HG03196 (cell line): ENCODE measurements at regions not wholly inside any gene's neighbourhood (a gene's known extent, or its start where the extent isn't known, plus 50 kb on each side); places are given as distances from the start of the nearest gene placed in this dataset.

Experiments used
- ATAC-seq: cut with Tn5 transposase; IDR thresholded peaks from one replicate; pipeline ENCODE4 v1.9.1; 2021; ENCODE audit not compliant: unreplicated experiment

- ATAC-seq: no peak
Measured at GRCh38 chr15:47516972-47517371, 200.3 kb upstream of the SEMA6D start.

- no peak for ATAC-seq
Measured at GRCh38 chr15:47517737-47518136, 199.6 kb upstream of the SEMA6D start.

- ATAC-seq: no peak
Measured at GRCh38 chr15:47523681-47524475, 193.4 kb upstream of the SEMA6D start.

GRCh38 chr15:47529241-47529640 is 188.1 kb upstream of the SEMA6D start:
- ATAC-seq: no peak

- ATAC-seq: no peak
Measured at GRCh38 chr15:47534673-47535072, 182.6 kb upstream of the SEMA6D start.

GRCh38 chr15:47541562-47541961 is 175.7 kb upstream of the SEMA6D start:
- ATAC-seq: no peak

- no peak for ATAC-seq
Measured at GRCh38 chr15:47542312-47542989, 174.9 kb upstream of the SEMA6D start.

GRCh38 chr15:47548231-47548630 is 169.1 kb upstream of the SEMA6D start:
- ATAC-seq: no peak

GRCh38 chr15:47548986-47549385 is 168.3 kb upstream of the SEMA6D start:
- no peak for ATAC-seq

- no peak for ATAC-seq
Measured at GRCh38 chr15:47551079-47551478, 166.2 kb upstream of the SEMA6D start.

- ATAC-seq: no peak
Measured at GRCh38 chr15:47551546-47551945, 165.8 kb upstream of the SEMA6D start.

GRCh38 chr15:47552978-47553608 is 164.2 kb upstream of the SEMA6D start:
- no peak for ATAC-seq

- no peak for ATAC-seq
Measured at GRCh38 chr15:47553947-47554346, 163.4 kb upstream of the SEMA6D start.

- no peak for ATAC-seq
Measured at GRCh38 chr15:47561102-47561501, 156.2 kb upstream of the SEMA6D start.

GRCh38 chr15:47565949-47566348 is 151.4 kb upstream of the SEMA6D start:
- no peak for ATAC-seq

GRCh38 chr15:47566610-47567009 is 150.7 kb upstream of the SEMA6D start:
- ATAC-seq: no peak

GRCh38 chr15:47568030-47568429 is 149.3 kb upstream of the SEMA6D start:
- ATAC-seq: no peak

- no peak for ATAC-seq
Measured at GRCh38 chr15:47570044-47570443, 147.3 kb upstream of the SEMA6D start.

- ATAC-seq: no peak
Measured at GRCh38 chr15:47570451-47570850, 146.9 kb upstream of the SEMA6D start.

GRCh38 chr15:47570881-47571640 is 146.2 kb upstream of the SEMA6D start:
- no peak for ATAC-seq

GRCh38 chr15:47573673-47574072 is 143.6 kb upstream of the SEMA6D start:
- no peak for ATAC-seq
